ENCODE measurements at regions not wholly inside any gene's neighbourhood (a gene's known extent, or its start where the extent isn't known, plus 50 kb on each side); places are given as distances from the start of the nearest gene placed in this dataset.
A peak's percentile ranks its signal among the peaks of the same experiment; 100 is the strongest.

DNA sequence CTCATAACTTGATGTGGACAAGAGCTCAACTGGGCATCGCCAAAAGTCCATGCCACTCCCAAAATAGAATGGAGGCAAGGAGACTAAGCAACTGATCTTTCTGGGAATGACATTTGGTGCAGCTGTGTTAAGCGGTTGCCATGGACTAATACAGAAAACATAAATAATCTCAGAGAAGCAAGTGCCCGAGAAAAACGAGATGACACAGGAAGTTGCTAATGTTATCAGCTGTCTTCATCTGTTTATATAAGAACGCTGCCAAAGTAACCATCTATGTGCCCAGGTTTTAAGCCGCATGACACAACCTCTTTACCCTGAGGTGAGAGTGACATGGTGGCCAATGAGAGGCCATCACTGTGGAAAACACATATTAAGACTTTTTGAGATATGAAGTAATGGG, 54.9 kb upstream of the SACS start:
- no peak for DNase-seq

DNA sequence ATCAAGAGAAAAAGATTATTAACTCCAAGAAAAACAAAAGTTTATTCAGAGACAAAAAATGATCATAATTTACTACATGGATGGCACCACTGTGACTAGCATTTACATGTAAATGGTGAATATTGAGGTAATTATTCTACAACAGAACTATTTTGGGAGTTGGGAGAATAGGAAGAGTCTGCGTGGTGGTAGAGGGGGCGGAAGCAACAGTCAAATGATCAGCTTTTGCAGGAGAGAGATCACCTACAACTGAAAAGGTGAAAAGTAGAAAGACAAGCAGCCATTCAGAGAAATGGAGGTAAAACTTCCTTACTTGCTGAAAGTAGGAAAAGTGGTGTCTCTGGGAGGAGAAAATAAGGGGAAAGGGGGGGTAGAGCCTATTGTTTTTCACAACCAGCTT, 62.8 kb upstream of the SACS start:
- DNase-seq = no peak

DNA sequence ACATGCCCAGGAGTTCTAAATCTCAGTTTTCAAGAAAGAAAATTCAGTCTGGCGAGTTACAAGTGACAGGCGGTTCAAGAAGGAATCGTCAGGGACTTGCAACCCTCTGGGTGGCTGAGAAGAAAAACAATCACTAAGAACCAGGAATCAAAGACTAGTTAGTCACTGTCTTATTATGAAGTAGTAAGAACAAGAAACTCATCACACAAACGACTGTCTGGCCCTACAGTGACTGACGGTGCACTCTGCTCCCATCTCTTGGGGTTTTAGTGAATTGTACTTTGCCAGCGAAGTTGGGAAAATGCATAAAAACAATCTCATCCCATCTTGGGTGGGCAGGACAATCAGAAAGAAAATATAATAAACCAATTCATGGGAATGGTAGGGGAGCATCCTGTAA, 63.7 kb upstream of the SACS start:
- DNase-seq = no peak

- DNase-seq = peak; percentile 47
These were observed 67.3 kb upstream of the SACS start for GRCh38 chr13:23500849-23501248.

DNA sequence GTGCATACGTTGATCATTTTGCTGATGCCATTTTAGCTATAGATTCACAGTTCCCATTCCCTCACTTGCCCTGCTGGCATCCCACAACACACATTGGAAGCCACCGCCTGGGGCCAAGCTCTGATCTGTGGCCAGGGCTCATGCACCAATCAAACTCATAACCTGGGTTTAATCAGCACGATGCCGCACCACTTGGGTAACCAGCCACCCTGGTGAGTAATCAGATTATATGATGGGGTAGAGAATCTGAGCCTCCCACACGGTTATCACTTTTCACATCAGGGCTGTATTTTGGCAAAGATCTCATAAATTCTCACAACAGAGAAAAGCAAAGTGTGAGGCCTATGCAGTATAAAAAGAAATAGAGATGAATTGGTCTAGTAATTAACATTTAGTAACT, 66.0 kb upstream of the TNFRSF19 start:
- no peak for DNase-seq

DNA sequence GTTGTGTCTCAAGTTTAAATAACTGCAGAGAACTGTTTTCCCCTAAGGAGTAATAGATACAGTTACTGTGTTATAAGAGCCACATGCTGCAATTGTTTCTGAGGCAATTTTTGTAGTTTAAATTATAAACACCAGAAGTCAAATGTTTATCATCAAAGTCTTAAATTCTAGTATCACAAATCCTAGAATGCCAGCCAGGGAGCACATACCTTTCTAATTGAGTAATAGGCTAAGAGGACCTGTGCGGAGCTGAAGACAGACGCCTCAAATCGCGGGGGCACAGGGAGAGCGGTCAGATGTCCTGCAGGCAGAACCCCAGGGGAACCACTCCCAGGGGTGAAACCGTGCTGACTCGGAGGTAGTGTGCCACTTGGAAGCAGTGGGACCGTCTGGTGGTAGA, 65.2 kb upstream of the TNFRSF19 start:
- DNase-seq = peak; percentile 29

GRCh38 chr13:23506071-23506806, 64.0 kb upstream of the TNFRSF19 start:
- no peak for DNase-seq

- peak; percentile 68 for DNase-seq
These were observed 63.4 kb upstream of the TNFRSF19 start for GRCh38 chr13:23506807-23507291.

GRCh38 chr13:23509781-23510543, 60.2 kb upstream of the TNFRSF19 start:
- DNase-seq = no peak

GRCh38 chr13:23510544-23510916, 59.7 kb upstream of the TNFRSF19 start:
- no peak for DNase-seq

DNA sequence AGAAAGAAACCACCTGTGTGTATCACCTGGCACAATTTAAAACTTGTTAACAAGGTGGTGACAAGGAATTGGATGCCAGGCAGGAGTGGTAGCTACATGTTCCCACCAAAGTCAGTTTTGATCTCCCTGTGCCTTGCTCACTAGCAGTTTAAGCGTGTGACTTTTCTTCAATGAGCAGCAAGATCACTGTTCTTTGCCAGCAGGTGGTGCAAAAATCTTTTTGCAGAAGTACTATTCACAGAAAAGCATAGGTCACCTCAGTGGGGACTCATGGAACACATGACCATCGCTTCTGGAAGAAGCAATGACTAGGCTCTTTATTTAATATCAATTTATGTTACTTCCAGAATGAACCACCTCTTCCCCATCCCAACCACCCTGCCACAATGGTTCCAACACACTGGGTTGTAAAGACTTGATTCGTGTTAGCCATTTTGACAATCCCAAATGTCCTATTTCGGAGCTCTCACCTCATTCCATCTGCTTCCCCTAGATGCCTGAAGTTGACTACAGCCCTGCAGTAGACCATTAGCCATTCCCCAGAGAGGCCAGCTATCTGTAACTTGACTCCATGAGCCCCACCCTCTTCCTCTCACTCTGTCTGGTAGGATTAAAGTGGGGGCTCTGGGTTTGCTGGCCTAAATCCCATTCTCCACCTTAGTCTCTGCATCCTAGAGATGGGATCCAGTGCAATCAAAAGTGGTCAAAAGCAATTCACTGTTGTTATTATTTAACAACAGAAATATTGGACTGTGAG, 59.1 kb upstream of the TNFRSF19 start:
- DNase-seq = no peak

DNA sequence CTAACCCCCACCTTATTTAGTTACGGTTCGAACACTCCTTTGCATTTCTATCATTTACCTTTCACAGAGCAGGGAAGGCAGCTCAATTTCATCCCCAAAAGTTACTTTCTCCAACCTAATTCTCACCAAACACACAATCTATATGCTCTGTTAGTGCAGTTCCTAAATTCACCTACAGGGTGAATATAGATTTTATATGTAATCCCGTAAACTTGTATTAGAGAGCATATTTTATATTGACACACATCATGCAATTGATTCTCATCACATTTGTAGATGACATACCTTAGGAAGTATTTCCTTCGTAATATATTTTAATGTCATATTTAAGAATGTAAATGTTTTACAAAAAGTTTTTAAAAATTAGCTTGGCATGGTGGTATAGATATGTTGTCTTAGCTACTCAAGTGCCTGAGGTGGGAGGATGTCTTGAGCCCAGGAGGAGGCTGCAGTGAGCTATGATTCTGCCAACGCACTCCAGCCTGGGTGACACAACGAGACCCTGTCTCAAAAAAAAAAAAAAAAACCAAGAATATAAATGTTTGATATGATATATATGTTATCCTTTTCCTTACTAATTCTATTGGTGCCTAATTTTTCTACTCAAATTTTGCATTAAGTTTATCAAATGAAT, 57.3 kb upstream of the TNFRSF19 start:
- DNase-seq = no peak

DNA sequence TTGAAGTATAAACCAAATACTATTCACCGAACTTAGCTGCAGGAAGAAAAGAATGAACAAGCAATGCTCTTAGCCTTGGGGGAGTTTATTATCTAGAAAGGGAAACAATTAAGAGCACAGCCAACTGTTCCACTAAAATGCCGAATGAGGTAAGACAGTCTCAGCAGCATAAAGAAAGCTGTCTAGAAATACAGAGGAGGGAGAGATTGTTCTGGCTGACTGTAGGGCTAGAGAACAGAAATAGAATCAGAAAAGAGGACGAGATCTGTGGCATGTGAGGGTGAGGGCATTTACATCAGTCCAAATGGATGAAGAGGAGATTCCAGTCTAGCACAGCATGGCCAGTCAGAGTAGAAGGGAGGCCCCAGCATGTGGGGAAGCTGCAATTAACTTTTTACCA, 56.8 kb upstream of the TNFRSF19 start:
- DNase-seq = no peak

GRCh38 chr13:23514076-23514475, 56.1 kb upstream of the TNFRSF19 start:
- no peak for DNase-seq

- no peak for DNase-seq
These were observed 55.1 kb upstream of the TNFRSF19 start for GRCh38 chr13:23515116-23515515.

GRCh38 chr13:23516190-23516589, 54.0 kb upstream of the TNFRSF19 start:
- DNase-seq = no peak

DNA sequence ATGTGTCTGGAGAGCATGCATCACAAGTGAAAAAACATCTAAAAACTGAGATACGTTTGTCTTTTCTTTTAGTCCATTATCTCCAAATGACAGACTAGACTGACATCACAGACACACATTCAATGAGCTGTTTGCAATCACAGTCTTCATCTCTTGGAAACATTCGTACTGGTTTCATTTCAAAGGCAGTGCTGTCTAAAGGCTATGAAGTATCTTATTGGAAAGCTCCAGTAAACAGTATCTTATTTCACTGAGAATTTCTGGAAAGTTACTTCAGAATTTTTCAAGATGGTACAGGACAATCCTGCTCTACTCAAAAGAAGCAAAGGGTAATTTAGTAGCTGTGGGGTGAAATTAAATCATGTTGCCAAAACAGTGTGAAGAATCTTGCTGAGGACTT, 53.5 kb upstream of the TNFRSF19 start:
- no peak for DNase-seq

- DNase-seq = no peak
These were observed 52.0 kb upstream of the TNFRSF19 start for GRCh38 chr13:23518231-23518630.

Measured in amniotic stem cell (primary cell).